ENCODE measurements at regions not wholly inside any gene's neighbourhood (a gene's known extent, or its start where the extent isn't known, plus 50 kb on each side); places are given as distances from the start of the nearest gene placed in this dataset.

- TF ChIP-seq CTCF (IDR thresholded peaks at IDR 0.05) = no peak
- no peak for TF ChIP-seq REST (IDR thresholded peaks at IDR 0.05; ENCODE audit: insufficient read depth in 1 of 2, low read depth in 2 of 2, low read length in 1 of 2)
- TF ChIP-seq POLR2AphosphoS5 (IDR thresholded peaks at IDR 0.05; ENCODE audit: low read depth, low read length) = no peak
These were observed 106.3 kb upstream of the JUN start for GRCh38 chr1:58890113-58890512.
